Esophagus muscularis mucosa (tissue), 4 donors: ENCODE measurements at regions not wholly inside any gene's neighbourhood (a gene's known extent, or its start where the extent isn't known, plus 50 kb on each side); places are given as distances from the start of the nearest gene placed in this dataset.

Experiments used
- CTCF ChIP-seq, 3 experiments: fragments of 200-600 bp in 2 of 3; fragments of 450-650 bp in 1 of 3; sonication (generic) in 2 of 3; IDR thresholded peaks; one replicate each; pipeline ENCODE4 v1.5.1; 2017 to 2019; ENCODE audit warnings: antibody characterized with exemption in 3 of 3, mild to moderate bottlenecking in 2 of 3, moderate library complexity in 1 of 3
- EP300 ChIP-seq: sonication (generic); formaldehyde crosslinking; IDR thresholded peaks from one replicate; pipeline ENCODE4 v1.6.1; 2017; ENCODE audit warnings: antibody characterized with exemption
- POLR2A ChIP-seq: fragments of 450-650 bp; IDR thresholded peaks from one replicate; pipeline ENCODE4 v1.6.1; 2017; ENCODE audit warnings: antibody characterized with exemption, moderate library complexity, mild to moderate bottlenecking, low read depth
- POLR2AphosphoS5 ChIP-seq, 2 donors: sonication (generic); formaldehyde crosslinking; IDR thresholded peaks; one replicate each; pipeline ENCODE4 v1.6.1; 2017; ENCODE audit warnings: antibody characterized with exemption in 2 of 2

- TF ChIP-seq CTCF (IDR thresholded peaks at IDR 0.05) (no peak), POLR2AphosphoS5 (IDR thresholded peaks at IDR 0.05) (no peak), POLR2A (no peak), EP300 (no peak)
Observed at GRCh38 chr5:34483442-34484033, 172.6 kb upstream of the RAI14 start.
